ENCODE measurements at regions not wholly inside any gene's neighbourhood (a gene's known extent, or its start where the extent isn't known, plus 50 kb on each side); places are given as distances from the start of the nearest gene placed in this dataset.

GRCh38 chr19:31092274-31092673 lies 257.0 kb downstream of the TSHZ3 start:
- DNase-seq (ENCODE audit: low read depth in 2 of 2): no peak

GRCh38 chr19:31089681-31090080 lies 259.6 kb downstream of the TSHZ3 start:
- no peak for DNase-seq (ENCODE audit: low read depth in 2 of 2)

- DNase-seq (ENCODE audit: low read depth in 2 of 2): no peak
Measured at GRCh38 chr19:31085125-31085524, 264.1 kb downstream of the TSHZ3 start.

- DNase-seq (ENCODE audit: low read depth in 2 of 2): no peak
Measured at GRCh38 chr19:31083105-31083504, 266.1 kb downstream of the TSHZ3 start.

GRCh38 chr19:31075146-31075655 lies 274.0 kb downstream of the TSHZ3 start:
- DNase-seq (ENCODE audit: low read depth in 2 of 2): no peak

GRCh38 chr19:31074199-31075125 lies 274.8 kb downstream of the TSHZ3 start:
- no peak for DNase-seq (ENCODE audit: low read depth in 2 of 2)

GRCh38 chr19:31073485-31074198 lies 275.6 kb downstream of the TSHZ3 start:
- DNase-seq (ENCODE audit: low read depth in 2 of 2): no peak

GRCh38 chr19:31072451-31072850 lies 276.8 kb downstream of the TSHZ3 start:
- DNase-seq (ENCODE audit: low read depth in 2 of 2): no peak

GRCh38 chr19:31071136-31071855 lies 277.9 kb downstream of the TSHZ3 start:
- DNase-seq (ENCODE audit: low read depth in 2 of 2): no peak

- DNase-seq (ENCODE audit: low read depth in 2 of 2): no peak
Measured at GRCh38 chr19:31070146-31071065, 278.8 kb downstream of the TSHZ3 start.

GRCh38 chr19:31068268-31068667 lies 281.0 kb downstream of the TSHZ3 start:
- DNase-seq (ENCODE audit: low read depth in 2 of 2): no peak

GRCh38 chr19:31066385-31066784 lies 282.9 kb downstream of the TSHZ3 start:
- DNase-seq (ENCODE audit: low read depth in 2 of 2): no peak

- DNase-seq (ENCODE audit: low read depth in 2 of 2): no peak
Measured at GRCh38 chr19:31064491-31064890, 284.7 kb downstream of the TSHZ3 start.

- no peak for DNase-seq (ENCODE audit: low read depth in 2 of 2)
Measured at GRCh38 chr19:31058676-31059340, 290.4 kb downstream of the TSHZ3 start.

GRCh38 chr19:31057476-31057875 lies 291.8 kb downstream of the TSHZ3 start:
- DNase-seq (ENCODE audit: low read depth in 2 of 2): no peak

- DNase-seq (ENCODE audit: low read depth in 2 of 2): no peak
Measured at GRCh38 chr19:31055454-31055853, 293.8 kb downstream of the TSHZ3 start.

- DNase-seq (ENCODE audit: low read depth in 2 of 2): peak; percentile 6 to 19
Measured at GRCh38 chr19:31054430-31054829, 294.8 kb downstream of the TSHZ3 start.

GRCh38 chr19:31049431-31049830 lies 299.8 kb downstream of the TSHZ3 start:
- DNase-seq (ENCODE audit: low read depth in 2 of 2): no peak

- DNase-seq (ENCODE audit: low read depth in 2 of 2): no peak
Measured at GRCh38 chr19:31046024-31046423, 303.2 kb downstream of the TSHZ3 start.

- no peak for DNase-seq (ENCODE audit: low read depth in 2 of 2)
Measured at GRCh38 chr19:31041461-31041860, 307.8 kb downstream of the TSHZ3 start.

Data from stimulated activated CD8-positive, alpha-beta memory T cell treated with anti-CD3 and anti-CD28 coated beads, Interleukin-15, amount 100 ng/mL, for 48 hours (primary cell).